K562 (cell line): ENCODE measurements at regions not wholly inside any gene's neighbourhood (a gene's known extent, or its start where the extent isn't known, plus 50 kb on each side); places are given as distances from the start of the nearest gene placed in this dataset.

ENCODE experiments used
- ATAC-seq: fragments of 200-7000 bp; cut with Tn5 transposase; 3 replicates; pipeline ENCODE4 v1.9.1; 2020; ENCODE audit warnings: moderate library complexity
- BruUV-seq: library from RNA; stranded (reverse); fragments of 400-500 nt; replicated peaks from 2 replicates; lab custom pipeline; 2021; lab: Mats Ljungman, UMichigan
- CTCF ChIA-PET: fragments of 300-600 bp; formaldehyde crosslinking; extraction: SDS; loops from one replicate; lab custom pipeline; 2021; ENCODE audit warnings: low intra/inter-chr PET ratio; lab: Yijun Ruan, JAX
- POLR2A ChIA-PET: fragments of 300-600, 350-650 bp; sonication (Branson Sonifier 250); formaldehyde crosslinking; extraction: SDS; loops from one replicate; lab custom pipeline; 2021; ENCODE audit warnings: antibody characterized with exemption, inconsistent platforms; lab: Yijun Ruan, JAX
- DNase-seq, 4 experiments: peaks; one replicate each; pipeline versions ENCODE4 v3.0.0 to v3.0.0-alpha.2; 2011 to 2018; ENCODE audit warnings: low spot score in 3 of 4, mixed read lengths in 3 of 4; ENCODE audit errors: extremely low read depth in 1 of 4
- FAIRE-seq: peaks from 2 replicates; lab custom pipeline; 2011; peaks lifted over from hg19 to GRCh38; lab: Jason Lieb, UNC
- H2AFZ ChIP-seq: 2 replicates; pipeline ENCODE4 v1.6.0; 2011; ENCODE audit warnings: low read depth, low read length, control low read depth, inconsistent platforms
- H3K27ac ChIP-seq: fragments of 200-600 bp; 3 replicates; pipeline ENCODE4 v1.8.0; 2011; ENCODE audit warnings: low read depth, mild to moderate bottlenecking, control low read depth, inconsistent platforms, low read length, moderate library complexity, mixed read lengths; ENCODE audit errors: extremely low read depth
- H3K27me3 ChIP-seq, 2 experiments: fragments of 300-600 bp in 1 of 2; 2 replicates in 1 of 2; 3 replicates in 1 of 2; pipeline versions ENCODE4 v1.6.0 to v1.8.0; 2011; ENCODE audit warnings: inconsistent platforms in 2 of 2, low read length in 2 of 2, mild to moderate bottlenecking in 1 of 2, mixed read lengths in 1 of 2, moderate library complexity in 1 of 2; ENCODE audit not compliant: control insufficient read depth in 2 of 2, insufficient read depth in 2 of 2
- H3K36me3 ChIP-seq: fragments of 300-600 bp; 3 replicates; pipeline ENCODE4 v1.8.0; 2011; ENCODE audit warnings: mild to moderate bottlenecking, low read length, inconsistent platforms; ENCODE audit not compliant: control insufficient read depth, insufficient read depth
- H3K4me1 ChIP-seq, 2 experiments: fragments of 200-600 bp in 1 of 2; replicated peaks in 1 of 2; 2 replicates in 1 of 2; 3 replicates in 1 of 2; pipeline versions ENCODE4 v1.5.1 to v1.8.0; 2011; ENCODE audit warnings: inconsistent platforms in 2 of 2, low read length in 2 of 2, mild to moderate bottlenecking in 1 of 2, mixed read lengths in 1 of 2, moderate library complexity in 1 of 2; ENCODE audit not compliant: control insufficient read depth in 2 of 2, insufficient read depth in 2 of 2
- H3K4me2 ChIP-seq: 2 replicates; pipeline ENCODE4 v1.6.1; 2011; ENCODE audit warnings: low read length, control low read depth, inconsistent platforms, mixed read lengths; ENCODE audit not compliant: insufficient read depth
- H3K4me3 ChIP-seq: fragments of 200-600 bp; sonication (generic), shearing (Covaris generic); 2 replicates; pipeline ENCODE4 v1.5.1; 2016; ENCODE audit warnings: control low read depth, inconsistent platforms
- H3K79me2 ChIP-seq: fragments of 200-600 bp; 3 replicates; pipeline ENCODE4 v1.8.0; 2011; ENCODE audit warnings: low read length, inconsistent platforms; ENCODE audit not compliant: control insufficient read depth, insufficient read depth
- H3K9ac ChIP-seq, 2 experiments: 2 replicates each; pipeline versions ENCODE4 v1.6.0 to v1.6.1; 2011; ENCODE audit warnings: low read depth in 2 of 2, low read length in 2 of 2, control low read depth in 1 of 2, inconsistent platforms in 1 of 2, mild to moderate bottlenecking in 1 of 2, mixed read lengths in 1 of 2; ENCODE audit not compliant: insufficient read depth in 1 of 2
- H3K9me1 ChIP-seq: one replicate; pipeline ENCODE4 v1.6.0; 2011; ENCODE audit warnings: inconsistent platforms, mild to moderate bottlenecking, low read length, moderate library complexity; ENCODE audit not compliant: control insufficient read depth, insufficient read depth
- H3K9me3 ChIP-seq: replicated peaks from 2 replicates; pipeline ENCODE4 v1.5.1; 2011; ENCODE audit warnings: low read depth, low read length, inconsistent platforms; ENCODE audit not compliant: control insufficient read depth, insufficient read depth
- H4K20me1 ChIP-seq: replicated peaks from 2 replicates; pipeline ENCODE4 v1.6.1; 2011; ENCODE audit warnings: low read length, inconsistent platforms, mixed read lengths; ENCODE audit not compliant: control insufficient read depth, insufficient read depth
- DMBX1 ChIP-seq: fragments of 250-450 bp; sonication (Bioruptor Pico); IDR thresholded peaks from 2 replicates; pipeline ENCODE4 v1.8.0; 2022; ENCODE audit warnings: inconsistent platforms, mild to moderate bottlenecking, moderate library complexity, borderline replicate concordance
- POLR3G ChIP-seq: IDR thresholded peaks from 2 replicates; pipeline ENCODE4 v1.6.1; 2011; ENCODE audit not compliant: insufficient read length, insufficient replicate concordance; ENCODE audit errors: extremely low read depth
- TSHZ1 ChIP-seq: fragments of 250-450 bp; sonication (Bioruptor Pico); IDR thresholded peaks from 2 replicates; pipeline ENCODE4 v1.4.0; 2020; ENCODE audit warnings: mild to moderate bottlenecking, moderate library complexity
- ZNF174 ChIP-seq: fragments of 250-450 bp; sonication (Bioruptor Pico); IDR thresholded peaks from 2 replicates; pipeline ENCODE4 v1.4.0; 2020; ENCODE audit warnings: mild to moderate bottlenecking
- ZNF695 ChIP-seq: fragments of 450-650 bp; formaldehyde crosslinking; IDR thresholded peaks from 2 replicates; pipeline ENCODE4 v1.4.0; 2020; ENCODE audit warnings: mild to moderate bottlenecking, moderate library complexity
- ZNF699 ChIP-seq: fragments of 250-450 bp; sonication (Bioruptor Pico); IDR thresholded peaks from 2 replicates; pipeline ENCODE4 v1.8.0; 2021; ENCODE audit warnings: mild to moderate bottlenecking, moderate library complexity; ENCODE audit not compliant: insufficient replicate concordance
- WGBS: fragments of 100-300 bp; shearing (Covaris generic); methylation state at CpG from one replicate; pipeline ENCODE4 v1.1.6; 2016; ENCODE audit warnings: low coverage, mixed read lengths; ENCODE audit not compliant: insufficient coverage; ENCODE audit errors: missing lambda C conversion rate; 5-methylcytosine and 5-hydroxymethylcytosine counted together
- in situ Hi-C: fragments of 300-500 bp; cut with MboI; formaldehyde crosslinking; loops from 4 replicates; pipeline ENCODE4 v1.15.0; 2018; ENCODE audit warnings: inconsistent platforms, mixed read lengths
- intact Hi-C: fragments of 100-400 bp; cut with micrococcal nuclease; formaldehyde crosslinking; loops from 2 replicates; pipeline ENCODE4 v1.14.2; 2022
- TF ChIP-seq, protein P1 (sequence below): fragments of 450-650 bp; formaldehyde crosslinking; IDR thresholded peaks from 2 replicates; pipeline ENCODE4 v1.4.0; 2022; ENCODE audit warnings: mild to moderate bottlenecking, moderate library complexity

GRCh38 chr1:168408539-168408865 lies 127.8 kb downstream of the TBX19 start (continued):
- no peak for TF ChIP-seq POLR3G

GRCh38 chr1:168407832-168408538 lies 127.3 kb downstream of the TBX19 start:
- TF ChIP-seq DMBX1 (CRISPR knock-in tag), result no peak
- TF ChIP-seq ZNF695 (CRISPR knock-in tag), result no peak
- no peak for TF ChIP-seq ZNF174 (CRISPR knock-in tag)
- TF ChIP-seq ZNF699 (CRISPR knock-in tag), result no peak
- TF ChIP-seq, protein P1, sequence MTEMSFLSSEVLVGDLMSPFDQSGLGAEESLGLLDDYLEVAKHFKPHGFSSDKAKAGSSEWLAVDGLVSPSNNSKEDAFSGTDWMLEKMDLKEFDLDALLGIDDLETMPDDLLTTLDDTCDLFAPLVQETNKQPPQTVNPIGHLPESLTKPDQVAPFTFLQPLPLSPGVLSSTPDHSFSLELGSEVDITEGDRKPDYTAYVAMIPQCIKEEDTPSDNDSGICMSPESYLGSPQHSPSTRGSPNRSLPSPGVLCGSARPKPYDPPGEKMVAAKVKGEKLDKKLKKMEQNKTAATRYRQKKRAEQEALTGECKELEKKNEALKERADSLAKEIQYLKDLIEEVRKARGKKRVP (CRISPR knock-in tag), result no peak
- TF ChIP-seq TSHZ1 (CRISPR knock-in tag), result no peak
- Histone ChIP-seq H3K9ac (no peak overlapping the region), H3K9me3 (no peaks in the 10 kb centered on the region), H3K4me1 (peaks cover 0 to 23% of the 10 kb centered on the region in 2 experiments; a peak in 3 of 5 replicates), H4K20me1 (no peaks in the 10 kb centered on the region), H3K9me1 (no peaks in the 10 kb centered on the region), H3K4me2 (no peak overlapping the region), H2AFZ (no peak overlapping the region), H3K36me3 (no peaks in the 10 kb centered on the region), H3K27me3 (no peaks in the 10 kb centered on the region), H3K4me3 (no peak overlapping the region), H3K27ac (no peak overlapping the region), H3K79me2 (no peaks in the 10 kb centered on the region)
- DNase-seq (no peak), ATAC-seq (no peak), FAIRE-seq (peak; percentile 35)
- WGBS, result 20% methylated on average over 1 of the region's 1 CpG
- CTCF ChIA-PET, result no interaction called here
- intact Hi-C loops (no loop called here), in situ Hi-C loops (no loop called here)
- BruUV-seq, result no TSS peak
- POLR2A ChIA-PET, result interaction anchor here (0.6 to 1.1 kb wide), 5 partner anchors 8 to 223 kb away, joined by 3 read pairs; no protein-coding TSS in a partner anchor
